ENCODE measurements at regions not wholly inside any gene's neighbourhood (a gene's known extent, or its start where the extent isn't known, plus 50 kb on each side); places are given as distances from the start of the nearest gene placed in this dataset.

GRCh38 chr2:120465701-120465988 is 119.7 kb downstream of the INHBB start:
- H3K36me3 ChIP-seq (ENCODE audit: insufficient read depth, low read length, poor library complexity, severe bottlenecking) = no peaks in the 10 kb centered on the region
- H3K27me3 ChIP-seq (replicated peaks; ENCODE audit: insufficient read depth, low read depth, low read length, poor library complexity) = no peaks in the 10 kb centered on the region
- ChIA-PET POLR2A (ENCODE audit: low non-redundant PET) (no interaction called here), CTCF (no interaction called here)
- intact Hi-C loops (cut with micrococcal nuclease; ENCODE audit: unreplicated experiment) = no loop called here
- no peaks in the 10 kb centered on the region for H3K4me1 ChIP-seq (ENCODE audit: insufficient read depth, low read length, poor library complexity, severe bottlenecking)
- BruUV-seq (replicated peaks) = no TSS peak
- no peak for DNase-seq (ENCODE audit: low spot score)
- TF ChIP-seq CTCF (conservative IDR thresholded peaks at IDR 0.05; ENCODE audit: low read depth, low read length) = no peak
- TF ChIP-seq EZH2 (IDR thresholded peaks at IDR 0.05; ENCODE audit: borderline replicate concordance, low read depth, low read length, poor library complexity, severe bottlenecking) = no peak
- no peaks in the 10 kb centered on the region for H3K9me3 ChIP-seq (ENCODE audit: low read depth, low read length, poor library complexity, severe bottlenecking)
- H3K27ac ChIP-seq (ENCODE audit: low read depth, low read length, poor library complexity, severe bottlenecking) = no peak overlapping the region
- H3K4me3 ChIP-seq (ENCODE audit: low read depth, low read length, poor library complexity, severe bottlenecking) = no peak overlapping the region

- intact Hi-C loops (cut with micrococcal nuclease; ENCODE audit: unreplicated experiment) = no loop called here
- no peak for DNase-seq (ENCODE audit: low spot score)
- Histone ChIP-seq H3K9me3 (ENCODE audit: low read depth, low read length, poor library complexity, severe bottlenecking) (no peaks in the 10 kb centered on the region), H3K36me3 (ENCODE audit: insufficient read depth, low read length, poor library complexity, severe bottlenecking) (no peaks in the 10 kb centered on the region), H3K4me3 (ENCODE audit: low read depth, low read length, poor library complexity, severe bottlenecking) (no peak overlapping the region), H3K27ac (ENCODE audit: low read depth, low read length, poor library complexity, severe bottlenecking) (no peak overlapping the region), H3K4me1 (ENCODE audit: insufficient read depth, low read length, poor library complexity, severe bottlenecking) (no peaks in the 10 kb centered on the region), H3K27me3 (replicated peaks; ENCODE audit: insufficient read depth, low read depth, low read length, poor library complexity) (no peaks in the 10 kb centered on the region)
- CTCF ChIA-PET = no interaction called here
- POLR2A ChIA-PET (ENCODE audit: low non-redundant PET) = no interaction called here
- TF ChIP-seq EZH2 (IDR thresholded peaks at IDR 0.05; ENCODE audit: borderline replicate concordance, low read depth, low read length, poor library complexity, severe bottlenecking) = no peak
- TF ChIP-seq CTCF (conservative IDR thresholded peaks at IDR 0.05; ENCODE audit: low read depth, low read length) = no peak
- no TSS peak for BruUV-seq (replicated peaks)
These were observed 120.2 kb downstream of the INHBB start for GRCh38 chr2:120465989-120466703.

GRCh38 chr2:120466704-120467054 is 120.7 kb downstream of the INHBB start:
- ChIA-PET CTCF (no interaction called here), POLR2A (ENCODE audit: low non-redundant PET) (no interaction called here)
- Histone ChIP-seq H3K4me3 (ENCODE audit: low read depth, low read length, poor library complexity, severe bottlenecking) (no peak overlapping the region), H3K36me3 (ENCODE audit: insufficient read depth, low read length, poor library complexity, severe bottlenecking) (no peaks in the 10 kb centered on the region), H3K27ac (ENCODE audit: low read depth, low read length, poor library complexity, severe bottlenecking) (no peak overlapping the region), H3K9me3 (ENCODE audit: low read depth, low read length, poor library complexity, severe bottlenecking) (no peaks in the 10 kb centered on the region), H3K4me1 (ENCODE audit: insufficient read depth, low read length, poor library complexity, severe bottlenecking) (no peaks in the 10 kb centered on the region), H3K27me3 (replicated peaks; ENCODE audit: insufficient read depth, low read depth, low read length, poor library complexity) (no peaks in the 10 kb centered on the region)
- intact Hi-C loops (cut with micrococcal nuclease; ENCODE audit: unreplicated experiment) = no loop called here
- TF ChIP-seq CTCF (conservative IDR thresholded peaks at IDR 0.05; ENCODE audit: low read depth, low read length) = no peak
- TF ChIP-seq EZH2 (IDR thresholded peaks at IDR 0.05; ENCODE audit: borderline replicate concordance, low read depth, low read length, poor library complexity, severe bottlenecking) = no peak
- DNase-seq (ENCODE audit: low spot score) = no peak
- no TSS peak for BruUV-seq (replicated peaks)
